SK-N-DZ (cell line): ENCODE measurements at regions not wholly inside any gene's neighbourhood (a gene's known extent, or its start where the extent isn't known, plus 50 kb on each side); places are given as distances from the start of the nearest gene placed in this dataset.
"Not testable (repeated sequence)": the region's sequence is repeated elsewhere in the genome, so short reads cannot be mapped to it uniquely, and the experiment has no call there.

Experiments used
- DNase-seq: peaks from one replicate; pipeline ENCODE4 v3.0.0-alpha.2; 2015; ENCODE audit warnings: low spot score

GRCh38 chr21:22743085-22743484 lies 1744.9 kb downstream of the NCAM2 start:
- DNase-seq: peak; percentile 92

- DNase-seq: no peak
These were observed 1756.5 kb downstream of the NCAM2 start for GRCh38 chr21:22754746-22755145.

- DNase-seq: no peak
These were observed 1760.3 kb downstream of the NCAM2 start for GRCh38 chr21:22758478-22758877.

- DNase-seq: no peak
These were observed 1764.3 kb downstream of the NCAM2 start for GRCh38 chr21:22762463-22762862.

- DNase-seq: no peak
These were observed 1765.2 kb downstream of the NCAM2 start for GRCh38 chr21:22763442-22763841.

- no peak for DNase-seq
These were observed 1766.0 kb downstream of the NCAM2 start for GRCh38 chr21:22764222-22764621.

- DNase-seq: no peak
These were observed 1793.2 kb downstream of the NCAM2 start for GRCh38 chr21:22791376-22791775.

- peak; percentile 54 for DNase-seq
These were observed 1793.9 kb downstream of the NCAM2 start for GRCh38 chr21:22791986-22792560.

- DNase-seq: no peak
These were observed 1796.9 kb downstream of the NCAM2 start for GRCh38 chr21:22795091-22795490.

GRCh38 chr21:22795644-22796043 lies 1797.4 kb downstream of the NCAM2 start:
- no peak for DNase-seq

GRCh38 chr21:22796147-22796546 lies 1797.9 kb downstream of the NCAM2 start:
- DNase-seq: no peak

GRCh38 chr21:22804151-22804550 lies 1805.9 kb downstream of the NCAM2 start:
- DNase-seq: no peak

GRCh38 chr21:22806278-22806677 lies 1808.1 kb downstream of the NCAM2 start:
- DNase-seq: no peak

GRCh38 chr21:22813201-22813600 lies 1815.0 kb downstream of the NCAM2 start:
- DNase-seq: no peak

- not testable (repeated sequence) for DNase-seq
These were observed 1820.7 kb downstream of the NCAM2 start for GRCh38 chr21:22818681-22819485.

- peak; percentile 72 for DNase-seq
These were observed 1829.2 kb downstream of the NCAM2 start for GRCh38 chr21:22827422-22827821.

- no peak for DNase-seq
These were observed 1844.7 kb downstream of the NCAM2 start for GRCh38 chr21:22842875-22843274.

GRCh38 chr21:22855581-22855980 lies 1857.4 kb downstream of the NCAM2 start:
- DNase-seq: no peak

GRCh38 chr21:22871692-22872091 lies 1873.5 kb downstream of the NCAM2 start:
- DNase-seq: no peak

GRCh38 chr21:22880573-22880972 lies 1882.4 kb downstream of the NCAM2 start:
- no peak for DNase-seq

- no peak for DNase-seq
These were observed 1882.9 kb downstream of the NCAM2 start for GRCh38 chr21:22881131-22881530.

GRCh38 chr21:22885079-22885478 lies 1886.9 kb downstream of the NCAM2 start:
- DNase-seq: no peak

GRCh38 chr21:22885614-22886013 lies 1887.4 kb downstream of the NCAM2 start:
- DNase-seq: no peak
